HUES64 (cell line): ENCODE measurements at regions not wholly inside any gene's neighbourhood (a gene's known extent, or its start where the extent isn't known, plus 50 kb on each side); places are given as distances from the start of the nearest gene placed in this dataset.

Experiments
- H3K27ac ChIP-seq: 2 replicates; pipeline ENCODE4 v1.7.0; 2013; ENCODE audit warnings: low read depth, low read length, inconsistent platforms
- H3K27me3 ChIP-seq: 2 replicates; pipeline ENCODE4 v1.6.1; 2013; ENCODE audit warnings: mild to moderate bottlenecking, low read length; ENCODE audit not compliant: insufficient read depth
- H3K36me3 ChIP-seq: 2 replicates; pipeline ENCODE4 v1.6.1; 2013; ENCODE audit warnings: mild to moderate bottlenecking, low read length; ENCODE audit not compliant: insufficient read depth
- H3K4me1 ChIP-seq: 2 replicates; pipeline ENCODE4 v1.6.1; 2013; ENCODE audit warnings: mild to moderate bottlenecking, low read length, moderate library complexity; ENCODE audit not compliant: insufficient read depth
- H3K4me3 ChIP-seq: 2 replicates; pipeline ENCODE4 v1.5.1; 2013; ENCODE audit warnings: mild to moderate bottlenecking, low read length, moderate library complexity
- H3K9ac ChIP-seq: 2 replicates; pipeline ENCODE4 v1.6.1; 2013; ENCODE audit warnings: mild to moderate bottlenecking, low read depth, low read length
- H3K9me3 ChIP-seq: 2 replicates; pipeline ENCODE4 v1.6.1; 2013; ENCODE audit warnings: low read depth, low read length; ENCODE audit not compliant: insufficient read depth
- WGBS: fragments of 150-250, 120-280 bp; methylation state at CpG from one replicate; pipeline ENCODE4 v1.1.7; 2013; ENCODE audit warnings: missing lambda C conversion rate; 5-methylcytosine and 5-hydroxymethylcytosine counted together

- WGBS = 57% methylated on average over 3 of the region's 6 CpGs
- H3K27me3 ChIP-seq = no peaks in the 10 kb centered on the region
- no peak overlapping the region for H3K4me3 ChIP-seq
- no peak overlapping the region for H3K9ac ChIP-seq
- H3K9me3 ChIP-seq = no peaks in the 10 kb centered on the region
- no peak overlapping the region for H3K27ac ChIP-seq
- H3K4me1 ChIP-seq = no peaks in the 10 kb centered on the region
- no peaks in the 10 kb centered on the region for H3K36me3 ChIP-seq
Observed at GRCh38 chr1:37085393-37085792, 51.1 kb upstream of the GRIK3 start.

GRCh38 chr1:37089750-37090149, 55.4 kb upstream of the GRIK3 start:
- no peak overlapping the region for H3K4me3 ChIP-seq
- H3K9me3 ChIP-seq = no peaks in the 10 kb centered on the region
- no peaks in the 10 kb centered on the region for H3K36me3 ChIP-seq
- WGBS = 88% methylated on average over 3 of the region's 3 CpGs
- H3K27me3 ChIP-seq = no peaks in the 10 kb centered on the region
- H3K27ac ChIP-seq = no peak overlapping the region
- H3K4me1 ChIP-seq = no peaks in the 10 kb centered on the region
- H3K9ac ChIP-seq = no peak overlapping the region

GRCh38 chr1:37090671-37091070, 56.4 kb upstream of the GRIK3 start:
- Histone ChIP-seq H3K9ac (no peak overlapping the region), H3K4me1 (no peaks in the 10 kb centered on the region), H3K27ac (no peak overlapping the region), H3K9me3 (no peaks in the 10 kb centered on the region), H3K4me3 (no peak overlapping the region), H3K36me3 (no peaks in the 10 kb centered on the region), H3K27me3 (no peaks in the 10 kb centered on the region)
- no CpG with 5 or more reads among the region's 2 CpGs for WGBS

GRCh38 chr1:37092937-37093336, 58.6 kb upstream of the GRIK3 start:
- H3K27ac ChIP-seq = no peak overlapping the region
- no peaks in the 10 kb centered on the region for H3K9me3 ChIP-seq
- no peaks in the 10 kb centered on the region for H3K27me3 ChIP-seq
- H3K4me1 ChIP-seq = peaks cover 3% of the 10 kb centered on the region
- H3K9ac ChIP-seq = no peak overlapping the region
- H3K36me3 ChIP-seq = no peaks in the 10 kb centered on the region
- H3K4me3 ChIP-seq = no peak overlapping the region
- WGBS = 67% methylated on average over 1 of the region's 1 CpG

- 76% methylated on average over 6 of the region's 6 CpGs for WGBS
- no peaks in the 10 kb centered on the region for H3K9me3 ChIP-seq
Observed at GRCh38 chr1:37094302-37094701, 60.0 kb upstream of the GRIK3 start.

GRCh38 chr1:37096523-37096922, 62.2 kb upstream of the GRIK3 start:
- Histone ChIP-seq H3K27ac (no peak overlapping the region), H3K4me1 (peaks cover 10% of the 10 kb centered on the region), H3K27me3 (no peaks in the 10 kb centered on the region), H3K36me3 (no peaks in the 10 kb centered on the region), H3K4me3 (no peak overlapping the region), H3K9me3 (no peaks in the 10 kb centered on the region), H3K9ac (no peak overlapping the region)
- 87% methylated on average over 5 of the region's 6 CpGs for WGBS

More at GRCh38 chr1:37094302-37094701, 60.0 kb upstream of the GRIK3 start:
- Histone ChIP-seq H3K27me3 (no peaks in the 10 kb centered on the region), H3K36me3 (no peaks in the 10 kb centered on the region), H3K4me3 (no peak overlapping the region), H3K4me1 (peaks cover 10% of the 10 kb centered on the region), H3K9ac (no peak overlapping the region), H3K27ac (no peak overlapping the region)

GRCh38 chr1:37097731-37098130, 63.4 kb upstream of the GRIK3 start:
- Histone ChIP-seq H3K27ac (no peak overlapping the region), H3K27me3 (no peaks in the 10 kb centered on the region), H3K36me3 (no peaks in the 10 kb centered on the region), H3K4me1 (peaks cover 10% of the 10 kb centered on the region), H3K9ac (no peak overlapping the region), H3K4me3 (no peak overlapping the region), H3K9me3 (no peaks in the 10 kb centered on the region)
- WGBS = 73% methylated on average over 7 of the region's 7 CpGs

GRCh38 chr1:37098237-37098636, 63.9 kb upstream of the GRIK3 start:
- no peaks in the 10 kb centered on the region for H3K9me3 ChIP-seq
- H3K27me3 ChIP-seq = no peaks in the 10 kb centered on the region

GRCh38 chr1:37100310-37100709, 66.0 kb upstream of the GRIK3 start:
- no peaks in the 10 kb centered on the region for H3K27me3 ChIP-seq
- no peak overlapping the region for H3K27ac ChIP-seq
- H3K4me3 ChIP-seq = no peak overlapping the region
- peaks cover 10% of the 10 kb centered on the region for H3K4me1 ChIP-seq
- no peaks in the 10 kb centered on the region for H3K9me3 ChIP-seq
- 53% methylated on average over 1 of the region's 1 CpG for WGBS
- no peak overlapping the region for H3K9ac ChIP-seq
- H3K36me3 ChIP-seq = no peaks in the 10 kb centered on the region

More at GRCh38 chr1:37098237-37098636, 63.9 kb upstream of the GRIK3 start:
- Histone ChIP-seq H3K27ac (no peak overlapping the region), H3K36me3 (no peaks in the 10 kb centered on the region), H3K4me3 (no peak overlapping the region), H3K4me1 (peaks cover 10% of the 10 kb centered on the region), H3K9ac (no peak overlapping the region)

GRCh38 chr1:37102656-37103382, 68.5 kb upstream of the GRIK3 start:
- Histone ChIP-seq H3K27ac (no peak overlapping the region), H3K27me3 (no peaks in the 10 kb centered on the region), H3K4me1 (peaks cover 9% of the 10 kb centered on the region), H3K9ac (no peak overlapping the region), H3K9me3 (no peaks in the 10 kb centered on the region), H3K4me3 (no peak overlapping the region), H3K36me3 (no peaks in the 10 kb centered on the region)
- 89% methylated on average over 2 of the region's 2 CpGs for WGBS

GRCh38 chr1:37105911-37106310, 71.6 kb upstream of the GRIK3 start:
- Histone ChIP-seq H3K9me3 (no peaks in the 10 kb centered on the region), H3K27ac (no peak overlapping the region), H3K9ac (no peak overlapping the region), H3K36me3 (no peaks in the 10 kb centered on the region), H3K27me3 (no peaks in the 10 kb centered on the region), H3K4me1 (no peaks in the 10 kb centered on the region), H3K4me3 (no peak overlapping the region)
- 93% methylated on average over 4 of the region's 5 CpGs for whole genome bisulfite sequencing
